ENCODE measurements at regions not wholly inside any gene's neighbourhood (a gene's known extent, or its start where the extent isn't known, plus 50 kb on each side); places are given as distances from the start of the nearest gene placed in this dataset.

DNA sequence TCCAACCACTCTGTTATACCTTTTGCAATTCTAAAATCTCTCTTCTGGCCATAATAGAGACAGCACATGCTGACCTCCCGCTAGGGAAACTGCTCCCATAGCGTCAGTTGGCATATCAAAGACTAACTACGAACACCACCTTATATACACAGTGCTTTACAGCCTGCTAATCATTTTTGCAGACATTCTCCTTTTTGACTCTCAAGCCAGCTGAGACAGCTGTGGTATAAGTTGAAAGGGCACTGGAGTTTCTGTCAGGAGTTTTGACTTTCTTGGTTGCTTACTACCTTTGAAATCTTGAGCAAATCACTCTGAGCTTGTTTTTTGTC lies 160.2 kb upstream of the TBCA start:
- ATAC-seq (no peak), DNase-seq (no peak)
- H3K4me1 ChIP-seq, result peaks cover 0 to 6% (median 0%) of the 10 kb centered on the region in 12 donors
- H3K36me3 ChIP-seq, result no peaks in the 10 kb centered on the region
- H3K27ac ChIP-seq, result no peak overlapping the region
- intact Hi-C loops (cut with DNase I), result no loop called here
- H3K9me3 ChIP-seq, result peaks cover 0 to 6% (median 0%) of the 10 kb centered on the region in 12 donors
- 77 to 82% (median 80%) methylated on average over 3 of the region's 3 CpGs for WGBS, 4 donors
- H3K27me3 ChIP-seq, result peaks cover 0 to 19% (median 0%) of the 10 kb centered on the region in 9 donors
- no peak for TF ChIP-seq POLR2A (IDR thresholded peaks at IDR 0.05)
- TF ChIP-seq, protein P1, sequence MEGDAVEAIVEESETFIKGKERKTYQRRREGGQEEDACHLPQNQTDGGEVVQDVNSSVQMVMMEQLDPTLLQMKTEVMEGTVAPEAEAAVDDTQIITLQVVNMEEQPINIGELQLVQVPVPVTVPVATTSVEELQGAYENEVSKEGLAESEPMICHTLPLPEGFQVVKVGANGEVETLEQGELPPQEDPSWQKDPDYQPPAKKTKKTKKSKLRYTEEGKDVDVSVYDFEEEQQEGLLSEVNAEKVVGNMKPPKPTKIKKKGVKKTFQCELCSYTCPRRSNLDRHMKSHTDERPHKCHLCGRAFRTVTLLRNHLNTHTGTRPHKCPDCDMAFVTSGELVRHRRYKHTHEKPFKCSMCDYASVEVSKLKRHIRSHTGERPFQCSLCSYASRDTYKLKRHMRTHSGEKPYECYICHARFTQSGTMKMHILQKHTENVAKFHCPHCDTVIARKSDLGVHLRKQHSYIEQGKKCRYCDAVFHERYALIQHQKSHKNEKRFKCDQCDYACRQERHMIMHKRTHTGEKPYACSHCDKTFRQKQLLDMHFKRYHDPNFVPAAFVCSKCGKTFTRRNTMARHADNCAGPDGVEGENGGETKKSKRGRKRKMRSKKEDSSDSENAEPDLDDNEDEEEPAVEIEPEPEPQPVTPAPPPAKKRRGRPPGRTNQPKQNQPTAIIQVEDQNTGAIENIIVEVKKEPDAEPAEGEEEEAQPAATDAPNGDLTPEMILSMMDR (IDR thresholded peaks at IDR 0.05), result no peak
- H3K4me3 ChIP-seq, result no peak overlapping the region

GRCh38 chr5:77935506-77936364 lies 159.6 kb upstream of the TBCA start:
- H3K27me3 ChIP-seq, result peaks cover 0 to 20% (median 0%) of the 10 kb centered on the region in 9 donors

DNA sequence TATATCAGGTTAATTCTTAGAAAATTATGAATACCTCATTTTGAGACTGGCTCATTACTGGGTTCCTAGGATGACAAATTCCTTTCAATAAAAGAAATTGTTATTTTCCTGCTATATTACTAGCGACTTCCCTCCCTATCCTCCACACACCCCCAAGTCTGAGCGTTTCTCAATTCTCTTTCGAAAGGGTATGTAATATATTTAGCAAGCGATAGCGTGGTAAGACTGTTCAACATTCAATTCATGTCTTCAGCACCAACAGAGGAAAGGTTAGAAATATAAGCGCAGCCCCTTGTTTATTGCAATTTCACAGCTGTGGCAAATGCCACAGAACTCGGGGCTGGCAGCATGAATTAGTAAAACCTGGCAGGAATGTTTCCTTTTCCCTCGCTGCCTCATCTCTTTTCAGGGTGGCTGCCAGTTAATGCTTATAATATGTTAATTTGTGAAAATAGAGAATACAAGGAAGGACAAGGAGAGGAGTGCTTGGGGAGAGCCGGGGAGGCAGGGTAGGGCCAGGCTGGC lies 152.7 kb upstream of the TBCA start:
- H3K27ac ChIP-seq, result no peak overlapping the region
- H3K36me3 ChIP-seq, result no peaks in the 10 kb centered on the region
- H3K4me3 ChIP-seq, result no peak overlapping the region
- no peak for TF ChIP-seq POLR2A (IDR thresholded peaks at IDR 0.05)
- TF ChIP-seq, protein P1 (IDR thresholded peaks at IDR 0.05), result no peak
- no peak for DNase-seq
- no peaks in the 10 kb centered on the region for H3K4me1 ChIP-seq
- intact Hi-C loops (cut with DNase I), result no loop called here
- peaks cover 0 to 25% (median 0%) of the 10 kb centered on the region in 9 donors for H3K27me3 ChIP-seq
- 78 to 82% (median 80%) methylated on average over 9 of the region's 9 CpGs for WGBS, 4 donors
- peaks cover 0 to 7% (median 0%) of the 10 kb centered on the region in 12 donors for H3K9me3 ChIP-seq
- ATAC-seq, result no peak

More at GRCh38 chr5:77935506-77936364, 159.6 kb upstream of the TBCA start:
- 64 to 71% (median 67%) methylated on average over 11 of the region's 11 CpGs for WGBS, 4 donors
- no peak for ATAC-seq
- peaks cover 0 to 6% (median 0%) of the 10 kb centered on the region in 12 donors for H3K4me1 ChIP-seq
- H3K27ac ChIP-seq, result no peak overlapping the region
- H3K4me3 ChIP-seq, result no peak overlapping the region
- no peaks in the 10 kb centered on the region for H3K36me3 ChIP-seq
- TF ChIP-seq POLR2A (IDR thresholded peaks at IDR 0.05), result no peak
- TF ChIP-seq, protein P1 (IDR thresholded peaks at IDR 0.05), result no peak
- intact Hi-C loops (cut with DNase I), result no loop called here
- H3K9me3 ChIP-seq, result peaks cover 0 to 6% (median 0%) of the 10 kb centered on the region in 12 donors
- DNase-seq, result no peak

- no peak for DNase-seq
- no peaks in the 10 kb centered on the region for H3K36me3 ChIP-seq
- no peak overlapping the region for H3K27ac ChIP-seq
- peaks cover 0 to 7% (median 0%) of the 10 kb centered on the region in 12 donors for H3K9me3 ChIP-seq
- ATAC-seq, result no peak
- H3K4me3 ChIP-seq, result no peak overlapping the region
- no peak for TF ChIP-seq POLR2A (IDR thresholded peaks at IDR 0.05)
- TF ChIP-seq, protein P1 (IDR thresholded peaks at IDR 0.05), result no peak
- H3K27me3 ChIP-seq, result peaks cover 0 to 23% (median 0%) of the 10 kb centered on the region in 9 donors
- WGBS, 4 donors, result 56 to 90% (median 81%) methylated on average over 1 of the region's 1 CpG
- no peaks in the 10 kb centered on the region for H3K4me1 ChIP-seq
- intact Hi-C loops (cut with DNase I), result no loop called here
Observed at GRCh38 chr5:77926337-77926736, 150.2 kb upstream of the TBCA start.

All from heart left ventricle (tissue), 16 donors.